ENCODE measurements at regions not wholly inside any gene's neighbourhood (a gene's known extent, or its start where the extent isn't known, plus 50 kb on each side); places are given as distances from the start of the nearest gene placed in this dataset.

- TF ChIP-seq CTCF (conservative IDR thresholded peaks at IDR 0.05) (no peak), EZH2 (IDR thresholded peaks at IDR 0.05; ENCODE audit: low read depth) (no peak)
Measured at GRCh38 chr1:157403203-157403602, 149.1 kb downstream of the FCRL5 start.

Measured in PC-9 (cell line).